Endothelial cell of umbilical vein (primary cell): ENCODE measurements at regions not wholly inside any gene's neighbourhood (a gene's known extent, or its start where the extent isn't known, plus 50 kb on each side); places are given as distances from the start of the nearest gene placed in this dataset.

ENCODE experiments used
- BruUV-seq: library from RNA; stranded (reverse); fragments of 400-500 nt; replicated peaks from 2 replicates; lab custom pipeline; 2021; lab: Mats Ljungman, UMichigan
- CTCF ChIA-PET: fragments of 300-600, 350-600 bp; sonication (Branson Sonifier 250); formaldehyde crosslinking; loops from one replicate; lab custom pipeline; 2021; ENCODE audit warnings: antibody characterized with exemption, inconsistent platforms; lab: Charles Lee
- POLR2A ChIA-PET: fragments of 300-600, 350-600 bp; sonication (Branson Sonifier 250); formaldehyde crosslinking; loops from one replicate; lab custom pipeline; 2021; ENCODE audit warnings: antibody characterized with exemption, inconsistent platforms; lab: Charles Lee
- DNase-seq: peaks from one replicate; pipeline ENCODE4 v3.0.0-alpha.2; 2011; ENCODE audit warnings: low read depth, low spot score
- FAIRE-seq: peaks from 2 replicates; lab custom pipeline; 2011; peaks lifted over from hg19 to GRCh38; lab: Jason Lieb, UNC
- H2AFZ ChIP-seq: 2 replicates; pipeline ENCODE4 v1.6.0; 2012; ENCODE audit warnings: low read depth, low read length, control low read depth, inconsistent platforms
- H3K27ac ChIP-seq: 2 replicates; pipeline ENCODE4 v1.5.1; 2011; ENCODE audit warnings: low read depth, mild to moderate bottlenecking, control low read depth, low read length, moderate library complexity; ENCODE audit not compliant: insufficient read depth
- H3K27me3 ChIP-seq, 2 experiments: 2 replicates each; pipeline versions ENCODE4 v1.6.0 to v1.6.1; 2011; ENCODE audit warnings: low read length in 2 of 2, mixed read lengths in 1 of 2; ENCODE audit not compliant: control insufficient read depth in 2 of 2, insufficient read depth in 2 of 2
- H3K36me3 ChIP-seq, 2 experiments: 2 replicates in 1 of 2; 3 replicates in 1 of 2; pipeline ENCODE4 v1.5.1; 2011; ENCODE audit warnings: low read length in 2 of 2, mild to moderate bottlenecking in 1 of 2, moderate library complexity in 1 of 2; ENCODE audit not compliant: control insufficient read depth in 2 of 2, insufficient read depth in 2 of 2; ENCODE audit errors: extremely low read depth in 1 of 2
- H3K4me1 ChIP-seq: 3 replicates; pipeline ENCODE4 v1.5.1; 2011; ENCODE audit warnings: mild to moderate bottlenecking, low read length; ENCODE audit not compliant: control insufficient read depth, insufficient read depth; ENCODE audit errors: extremely low read depth
- H3K4me2 ChIP-seq: 2 replicates; pipeline ENCODE4 v1.6.1; 2011; ENCODE audit warnings: low read length, control low read depth, mixed read lengths; ENCODE audit not compliant: insufficient read depth
- H3K4me3 ChIP-seq, 3 experiments: fragments of 200-600 bp in 1 of 3; sonication (generic), shearing (Covaris generic) in 1 of 3; replicated peaks in 1 of 3; 2 replicates each; pipeline ENCODE4 v1.5.1; 2011 to 2016; ENCODE audit warnings: control low read depth in 3 of 3, low read length in 3 of 3, mild to moderate bottlenecking in 2 of 3, inconsistent platforms in 1 of 3, low read depth in 1 of 3, moderate library complexity in 1 of 3; ENCODE audit not compliant: insufficient read depth in 1 of 3
- H3K79me2 ChIP-seq: 2 replicates; pipeline ENCODE4 v1.6.0; 2012; ENCODE audit warnings: low read length, inconsistent platforms; ENCODE audit not compliant: control insufficient read depth, insufficient read depth
- H3K9ac ChIP-seq: replicated peaks from 2 replicates; pipeline ENCODE3; 2011; ENCODE audit warnings: low read length, control low read depth; ENCODE audit not compliant: insufficient read depth; ENCODE audit errors: extremely low read depth
- H3K9me1 ChIP-seq: replicated peaks from 3 replicates; pipeline ENCODE4 v1.6.0; 2011; ENCODE audit warnings: mild to moderate bottlenecking, low read length; ENCODE audit not compliant: control insufficient read depth, insufficient read depth; ENCODE audit errors: extremely low read depth
- H3K9me3 ChIP-seq: replicated peaks from 2 replicates; pipeline ENCODE4 v1.5.1; 2012; ENCODE audit warnings: low read length, inconsistent platforms; ENCODE audit not compliant: control insufficient read depth, insufficient read depth
- H4K20me1 ChIP-seq: replicated peaks from 2 replicates; pipeline ENCODE3; 2011; ENCODE audit warnings: mild to moderate bottlenecking, low read length; ENCODE audit not compliant: control insufficient read depth, insufficient read depth; ENCODE audit errors: extremely low read depth
- EZH2 ChIP-seq: IDR thresholded peaks from 2 replicates; pipeline ENCODE4 v1.6.1; 2012; ENCODE audit warnings: borderline replicate concordance, low read depth, mild to moderate bottlenecking, moderate library complexity, low read length, inconsistent platforms; ENCODE audit not compliant: severe bottlenecking
- FOS ChIP-seq: IDR thresholded peaks from 2 replicates; pipeline ENCODE4 v1.6.1; 2011; ENCODE audit warnings: mild to moderate bottlenecking, low read length, moderate library complexity, borderline replicate concordance; ENCODE audit not compliant: insufficient read depth
- GATA2 ChIP-seq: IDR thresholded peaks from 2 replicates; pipeline ENCODE4 v1.7.0; 2011; ENCODE audit warnings: low read depth, mild to moderate bottlenecking, moderate library complexity, mixed read lengths, low read length; ENCODE audit not compliant: insufficient read length, insufficient read depth
- JUN ChIP-seq: IDR thresholded peaks from 2 replicates; pipeline ENCODE4 v1.6.1; 2011; ENCODE audit warnings: borderline replicate concordance, low read depth; ENCODE audit not compliant: insufficient read length, insufficient read depth
- MYC ChIP-seq: IDR thresholded peaks from one replicate; pipeline ENCODE4 v1.6.1; 2011; ENCODE audit warnings: mild to moderate bottlenecking, low read depth, low read length
- POLR2A ChIP-seq: IDR thresholded peaks from 2 replicates; pipeline ENCODE4 v1.6.1; 2012; ENCODE audit warnings: low read depth, mild to moderate bottlenecking, control low read depth, low read length
- POLR2AphosphoS5 ChIP-seq: IDR thresholded peaks from 2 replicates; pipeline ENCODE4 v1.6.1; 2012; ENCODE audit warnings: low read depth, mild to moderate bottlenecking, control low read depth, low read length, moderate library complexity; ENCODE audit not compliant: insufficient read depth
- dilution Hi-C: fragments of 300-500 bp; cut with MboI; formaldehyde crosslinking; loops from one replicate; pipeline ENCODE4 v1.15.0; 2019; ENCODE audit warnings: low sequenced_read_pairs; ENCODE audit not compliant: extremely low pct_ligation_motif_present
- intact Hi-C: fragments of 100-400 bp; cut with micrococcal nuclease; formaldehyde crosslinking; loops from one replicate; pipeline ENCODE4 v1.10.0; 2022
- TF ChIP-seq, protein P1 (sequence below): IDR thresholded peaks from 2 replicates; pipeline ENCODE4 v1.6.1; 2011; ENCODE audit not compliant: insufficient read depth, insufficient read length
- TF ChIP-seq, protein P2 (sequence below), 2 donors: IDR thresholded peaks; 1 replicate in 1 of 2; 2 replicates in 1 of 2; pipeline ENCODE4 v1.5.1; 2011; ENCODE audit warnings: low read length in 2 of 2, mild to moderate bottlenecking in 2 of 2, moderate library complexity in 2 of 2, control low read depth in 1 of 2, inconsistent platforms in 1 of 2, low read depth in 1 of 2; ENCODE audit not compliant: insufficient read depth in 1 of 2; ENCODE audit errors: extremely low read depth in 1 of 2

DNA sequence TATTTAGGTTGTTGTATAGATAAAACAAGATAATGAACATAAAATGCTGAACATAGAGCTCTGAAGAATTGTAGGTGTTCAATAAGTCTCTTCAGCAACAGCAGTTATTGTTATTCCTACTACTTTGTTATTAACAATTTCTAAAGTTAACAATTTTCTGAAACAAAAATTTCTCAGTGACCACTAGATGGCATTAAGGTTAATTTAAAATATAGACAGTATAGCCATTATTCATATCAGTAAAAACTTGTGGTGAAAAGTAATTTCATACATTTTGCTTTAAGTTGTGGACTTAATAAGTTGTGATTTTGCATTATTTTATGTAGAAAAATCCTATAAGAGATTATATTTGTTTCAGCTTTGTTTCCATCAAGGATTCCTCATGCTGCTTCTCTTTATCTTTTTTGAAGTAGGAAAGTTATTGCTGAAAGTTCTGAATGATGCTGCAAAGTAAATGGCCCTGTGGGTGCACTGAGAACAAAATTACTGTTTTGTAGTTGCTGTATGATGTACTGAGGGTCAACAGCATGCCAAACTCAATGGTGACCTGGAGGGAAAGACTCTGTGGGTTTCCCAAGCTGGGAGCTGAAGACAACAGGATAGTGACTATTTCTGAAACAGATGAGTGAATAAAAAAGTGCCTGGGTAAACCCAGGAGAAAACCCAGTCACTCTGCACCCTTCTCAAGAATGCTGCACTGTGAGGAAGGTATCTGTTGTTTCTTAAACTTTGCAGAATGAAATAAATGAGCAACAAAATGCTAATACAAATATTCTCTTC is 253.6 kb downstream of the KIF20B start:
- Histone ChIP-seq H2AFZ (no peak overlapping the region), H3K4me2 (no peak overlapping the region), H3K9ac (no peak overlapping the region), H3K79me2 (no peaks in the 10 kb centered on the region), H3K36me3 (no peaks in the 10 kb centered on the region), H3K4me1 (no peaks in the 10 kb centered on the region), H3K9me1 (no peaks in the 10 kb centered on the region), H3K27ac (no peak overlapping the region), H3K9me3 (no peaks in the 10 kb centered on the region), H3K27me3 (peaks cover 0 to 12% of the 10 kb centered on the region in 2 experiments), H3K4me3 (no peak overlapping the region), H4K20me1 (no peaks in the 10 kb centered on the region)
- intact Hi-C loops, result loop anchor here (1.0 to 10.0 kb wide), 5 partner anchors 160 to 910 kb away; no protein-coding TSS in a partner anchor
- FAIRE-seq, result no peak
- CTCF ChIA-PET, result interaction anchor here (0.6 to 2.6 kb wide), 6 partner anchors 11 to 908 kb away, joined by 3 to 10 read pairs (median 4); no protein-coding TSS in a partner anchor
- BruUV-seq, result no TSS peak
- dilution Hi-C loops, result no loop called here
- peak; percentile 4 for DNase-seq
- POLR2A ChIA-PET, result no interaction called here
- no peak for TF ChIP-seq POLR2A
- TF ChIP-seq GATA2, result no peak
- TF ChIP-seq EZH2, result no peak
- TF ChIP-seq FOS, result no peak
- no peak for TF ChIP-seq JUN
- TF ChIP-seq MYC, result no peak
- TF ChIP-seq, protein P1, sequence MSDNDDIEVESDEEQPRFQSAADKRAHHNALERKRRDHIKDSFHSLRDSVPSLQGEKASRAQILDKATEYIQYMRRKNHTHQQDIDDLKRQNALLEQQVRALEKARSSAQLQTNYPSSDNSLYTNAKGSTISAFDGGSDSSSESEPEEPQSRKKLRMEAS, result no peak
- no peak for TF ChIP-seq POLR2AphosphoS5
- TF ChIP-seq, protein P2, sequence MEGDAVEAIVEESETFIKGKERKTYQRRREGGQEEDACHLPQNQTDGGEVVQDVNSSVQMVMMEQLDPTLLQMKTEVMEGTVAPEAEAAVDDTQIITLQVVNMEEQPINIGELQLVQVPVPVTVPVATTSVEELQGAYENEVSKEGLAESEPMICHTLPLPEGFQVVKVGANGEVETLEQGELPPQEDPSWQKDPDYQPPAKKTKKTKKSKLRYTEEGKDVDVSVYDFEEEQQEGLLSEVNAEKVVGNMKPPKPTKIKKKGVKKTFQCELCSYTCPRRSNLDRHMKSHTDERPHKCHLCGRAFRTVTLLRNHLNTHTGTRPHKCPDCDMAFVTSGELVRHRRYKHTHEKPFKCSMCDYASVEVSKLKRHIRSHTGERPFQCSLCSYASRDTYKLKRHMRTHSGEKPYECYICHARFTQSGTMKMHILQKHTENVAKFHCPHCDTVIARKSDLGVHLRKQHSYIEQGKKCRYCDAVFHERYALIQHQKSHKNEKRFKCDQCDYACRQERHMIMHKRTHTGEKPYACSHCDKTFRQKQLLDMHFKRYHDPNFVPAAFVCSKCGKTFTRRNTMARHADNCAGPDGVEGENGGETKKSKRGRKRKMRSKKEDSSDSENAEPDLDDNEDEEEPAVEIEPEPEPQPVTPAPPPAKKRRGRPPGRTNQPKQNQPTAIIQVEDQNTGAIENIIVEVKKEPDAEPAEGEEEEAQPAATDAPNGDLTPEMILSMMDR (IDR thresholded peaks at IDR 0.05; ENCODE audit: extremely low read depth in 1 of 2, insufficient read depth in 1 of 2, low read depth in 1 of 2, low read length in 2 of 2), result no peak
